CD4-positive, alpha-beta T cell (primary cell): ENCODE measurements at regions not wholly inside any gene's neighbourhood (a gene's known extent, or its start where the extent isn't known, plus 50 kb on each side); places are given as distances from the start of the nearest gene placed in this dataset.

Experiments
- ATAC-seq: fragments of 200-7000 bp; cut with Tn5 transposase; one replicate; pipeline ENCODE4 v1.10.0; 2022; ENCODE audit warnings: mild to moderate bottlenecking; ENCODE audit not compliant: poor library complexity
- CTCF ChIA-PET: fragments of 350-600 bp; sonication (Branson Sonifier 250); formaldehyde crosslinking; loops from one replicate; lab custom pipeline; 2021; ENCODE audit warnings: antibody characterized with exemption, inconsistent platforms; lab: Charles Lee
- POLR2A ChIA-PET: fragments of 350-600 bp; sonication (Branson Sonifier 250); formaldehyde crosslinking; loops from one replicate; lab custom pipeline; 2021; ENCODE audit warnings: antibody characterized with exemption, inconsistent platforms; lab: Charles Lee
- DNase-seq, 14 experiments: peaks; one replicate each; pipeline ENCODE4 v3.0.0-alpha.2; 2013 to 2020; ENCODE audit warnings: mixed read lengths in 2 of 14
- H3K27ac ChIP-seq, 2 donors: one replicate each; pipeline versions ENCODE4 v1.5.1 to v1.7.0; 2013; ENCODE audit warnings: low read length in 2 of 2, low read depth in 1 of 2, mild to moderate bottlenecking in 1 of 2
- H3K27me3 ChIP-seq, 2 experiments: 1 replicate in 1 of 2; 2 replicates in 1 of 2; pipeline versions ENCODE4 v1.6.1 to v1.7.0; 2013; ENCODE audit warnings: low read length in 2 of 2, control low read depth in 1 of 2, mild to moderate bottlenecking in 1 of 2, moderate library complexity in 1 of 2; ENCODE audit not compliant: insufficient read depth in 2 of 2, control insufficient read depth in 1 of 2
- H3K36me3 ChIP-seq: one replicate; pipeline ENCODE4 v1.6.1; 2013; ENCODE audit warnings: low read length, control low read depth; ENCODE audit not compliant: insufficient read depth
- H3K4me1 ChIP-seq: one replicate; pipeline ENCODE4 v1.6.1; 2013; ENCODE audit warnings: low read length, control low read depth; ENCODE audit not compliant: insufficient read depth
- H3K4me3 ChIP-seq: one replicate; pipeline ENCODE4 v1.5.1; 2013; ENCODE audit warnings: mild to moderate bottlenecking, low read length, moderate library complexity
- H3K9me3 ChIP-seq, 2 experiments: 1 replicate in 1 of 2; 2 replicates in 1 of 2; pipeline versions ENCODE4 v1.6.1 to v1.7.0; 2013; ENCODE audit warnings: low read length in 2 of 2, mild to moderate bottlenecking in 2 of 2, control low read depth in 1 of 2, moderate library complexity in 1 of 2; ENCODE audit not compliant: control insufficient read depth in 1 of 2, insufficient read depth in 1 of 2
- H3K27ac Mint-ChIP-seq: one replicate; pipeline ENCODE4 v1.8.0; 2020; ENCODE audit warnings: mixed read lengths
- H3K27me3 Mint-ChIP-seq: one replicate; pipeline ENCODE4 v1.8.0; 2021; ENCODE audit warnings: mixed read lengths
- H3K36me3 Mint-ChIP-seq: one replicate; pipeline ENCODE4 v1.8.0; 2021; ENCODE audit warnings: low read depth, mixed read lengths
- H3K4me1 Mint-ChIP-seq: one replicate; pipeline ENCODE4 v1.8.0; 2021; ENCODE audit warnings: low read depth, mixed read lengths
- H3K4me3 Mint-ChIP-seq: one replicate; pipeline ENCODE4 v1.8.0; 2020; ENCODE audit warnings: mild to moderate bottlenecking, mixed read lengths
- H3K9me3 Mint-ChIP-seq: one replicate; pipeline ENCODE4 v1.8.0; 2020; ENCODE audit warnings: mixed read lengths
- intact Hi-C, 2 experiments: fragments of 100-400 bp; cut with DNase I in 1 of 2; cut with micrococcal nuclease in 1 of 2; formaldehyde crosslinking; loops; one replicate each; pipeline versions ENCODE4 v1.15.1 to v1.9.0; 2023 to 2025; cut with DNase I, micrococcal nuclease
- TF ChIP-seq, protein P1 (sequence below): fragments of 200-600 bp; IDR thresholded peaks from one replicate; pipeline ENCODE4 v1.8.0; 2022; ENCODE audit warnings: antibody characterized with exemption, mild to moderate bottlenecking

DNA sequence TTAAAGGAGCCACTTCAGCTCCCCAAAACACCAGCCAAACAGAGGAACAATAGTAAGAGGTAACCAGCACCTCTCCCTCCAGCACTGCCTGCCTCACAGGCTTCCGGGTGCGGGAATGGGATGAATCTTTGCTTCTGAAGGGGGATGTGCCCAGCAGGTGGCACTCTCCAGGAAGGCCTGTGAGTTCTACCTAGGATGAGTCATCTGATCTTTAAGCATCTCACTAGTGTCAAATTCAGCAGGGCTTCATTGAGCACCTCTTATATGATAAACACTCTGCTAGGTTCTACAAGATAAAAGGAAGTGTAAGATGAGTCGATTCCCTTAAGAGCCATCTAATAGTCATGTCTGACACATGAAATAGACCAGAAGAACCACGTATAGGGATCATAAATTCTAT, 237.4 kb upstream of the UMPS start:
- Histone ChIP-seq H3K4me3 (no peak overlapping the region), H3K27ac (no peak overlapping the region), H3K9me3 (no peaks in the 10 kb centered on the region), H3K36me3 (no peaks in the 10 kb centered on the region), H3K4me1 (peaks cover 6% of the 10 kb centered on the region), H3K27me3 (peaks cover 4 to 6% of the 10 kb centered on the region in 2 experiments)
- intact Hi-C loops, result no loop called here
- H3K4me3 Mint-ChIP-seq, result no peak overlapping the region
- no peak for ATAC-seq
- peaks cover 45% of the 10 kb centered on the region for H3K27me3 Mint-ChIP-seq
- DNase-seq, result no peak
- CTCF ChIA-PET, result no interaction called here
- H3K27ac Mint-ChIP-seq, result no peak overlapping the region
- H3K4me1 Mint-ChIP-seq, result peaks cover 9% of the 10 kb centered on the region
- H3K36me3 Mint-ChIP-seq, result no peaks in the 10 kb centered on the region
- no peaks in the 10 kb centered on the region for H3K9me3 Mint-ChIP-seq
- TF ChIP-seq, protein P1, sequence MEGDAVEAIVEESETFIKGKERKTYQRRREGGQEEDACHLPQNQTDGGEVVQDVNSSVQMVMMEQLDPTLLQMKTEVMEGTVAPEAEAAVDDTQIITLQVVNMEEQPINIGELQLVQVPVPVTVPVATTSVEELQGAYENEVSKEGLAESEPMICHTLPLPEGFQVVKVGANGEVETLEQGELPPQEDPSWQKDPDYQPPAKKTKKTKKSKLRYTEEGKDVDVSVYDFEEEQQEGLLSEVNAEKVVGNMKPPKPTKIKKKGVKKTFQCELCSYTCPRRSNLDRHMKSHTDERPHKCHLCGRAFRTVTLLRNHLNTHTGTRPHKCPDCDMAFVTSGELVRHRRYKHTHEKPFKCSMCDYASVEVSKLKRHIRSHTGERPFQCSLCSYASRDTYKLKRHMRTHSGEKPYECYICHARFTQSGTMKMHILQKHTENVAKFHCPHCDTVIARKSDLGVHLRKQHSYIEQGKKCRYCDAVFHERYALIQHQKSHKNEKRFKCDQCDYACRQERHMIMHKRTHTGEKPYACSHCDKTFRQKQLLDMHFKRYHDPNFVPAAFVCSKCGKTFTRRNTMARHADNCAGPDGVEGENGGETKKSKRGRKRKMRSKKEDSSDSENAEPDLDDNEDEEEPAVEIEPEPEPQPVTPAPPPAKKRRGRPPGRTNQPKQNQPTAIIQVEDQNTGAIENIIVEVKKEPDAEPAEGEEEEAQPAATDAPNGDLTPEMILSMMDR, result no peak
- POLR2A ChIA-PET, result no interaction called here

DNA sequence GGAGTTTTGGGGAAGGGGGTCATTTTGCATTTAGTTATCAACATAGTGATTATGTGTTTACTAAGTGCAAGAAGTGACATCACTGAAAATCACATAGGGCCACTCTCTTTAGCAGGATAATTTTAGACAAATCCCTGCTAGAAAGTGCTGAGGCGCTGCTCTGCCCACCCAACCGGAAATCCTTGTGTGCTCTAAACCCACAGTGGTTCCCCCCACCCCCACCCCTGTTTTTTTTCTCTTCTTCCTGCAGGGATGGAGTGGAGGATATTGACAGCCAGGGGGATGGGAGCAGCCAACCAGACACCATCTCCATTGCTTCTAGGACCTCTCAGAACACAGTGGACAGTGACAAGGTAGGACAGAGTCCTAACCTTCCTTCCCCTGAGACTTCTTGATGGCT, 234.2 kb upstream of the UMPS start:
- H3K4me3 ChIP-seq, result no peak overlapping the region
- no peak overlapping the region for H3K27ac ChIP-seq
- H3K27me3 Mint-ChIP-seq, result peaks cover 56% of the 10 kb centered on the region
- H3K9me3 Mint-ChIP-seq, result no peaks in the 10 kb centered on the region
- peaks cover 5% of the 10 kb centered on the region for H3K4me1 ChIP-seq
- peaks cover 7% of the 10 kb centered on the region for H3K4me1 Mint-ChIP-seq
- TF ChIP-seq, protein P1, result no peak
- H3K36me3 ChIP-seq, result no peaks in the 10 kb centered on the region
- H3K27me3 ChIP-seq, result peaks cover 4 to 5% of the 10 kb centered on the region in 2 experiments
- POLR2A ChIA-PET, result no interaction called here
- no peaks in the 10 kb centered on the region for H3K9me3 ChIP-seq
- ATAC-seq (no peak), DNase-seq (no peak)
- CTCF ChIA-PET, result no interaction called here
- intact Hi-C loops, result no loop called here
- H3K27ac Mint-ChIP-seq, result no peak overlapping the region
- H3K4me3 Mint-ChIP-seq, result no peak overlapping the region
- H3K36me3 Mint-ChIP-seq, result no peaks in the 10 kb centered on the region

DNA sequence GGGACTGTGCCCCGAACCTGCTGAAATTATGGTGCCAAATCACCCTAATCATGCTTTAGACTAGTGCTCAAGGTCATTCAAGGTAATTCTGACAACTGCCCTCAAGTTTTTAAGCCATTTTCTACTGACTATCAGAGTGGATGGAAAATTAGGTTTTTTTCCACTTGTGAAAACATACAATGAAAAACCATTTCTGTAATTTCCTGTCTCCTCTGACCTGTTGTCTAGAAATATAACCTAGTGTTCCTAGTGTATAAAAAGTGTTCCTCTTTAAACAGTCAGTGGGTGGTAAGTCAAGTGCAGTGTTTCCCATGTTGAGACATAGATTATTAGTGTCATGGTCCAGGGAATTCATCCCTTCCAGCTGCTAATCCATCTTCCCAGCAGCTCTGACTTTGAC, 232.8 kb upstream of the UMPS start:
- TF ChIP-seq, protein P1, result no peak
- peaks cover 62% of the 10 kb centered on the region for H3K27me3 Mint-ChIP-seq
- Histone ChIP-seq H3K4me3 (no peak overlapping the region), H3K4me1 (no peaks in the 10 kb centered on the region), H3K9me3 (no peaks in the 10 kb centered on the region), H3K27ac (no peak overlapping the region), H3K27me3 (peaks cover 4 to 7% of the 10 kb centered on the region in 2 experiments), H3K36me3 (no peaks in the 10 kb centered on the region)
- no peak for ATAC-seq
- intact Hi-C loops, result no loop called here
- no peaks in the 10 kb centered on the region for H3K4me1 Mint-ChIP-seq
- no peak overlapping the region for H3K4me3 Mint-ChIP-seq
- ChIA-PET POLR2A (no interaction called here), CTCF (no interaction called here)
- no peak for DNase-seq
- H3K36me3 Mint-ChIP-seq, result no peaks in the 10 kb centered on the region
- H3K9me3 Mint-ChIP-seq, result no peaks in the 10 kb centered on the region
- H3K27ac Mint-ChIP-seq, result no peak overlapping the region
